ENCODE measurements at regions not wholly inside any gene's neighbourhood (a gene's known extent, or its start where the extent isn't known, plus 50 kb on each side); places are given as distances from the start of the nearest gene placed in this dataset.

GRCh38 chr2:2715036-2715818 is 384.2 kb upstream of the MYT1L start:
- TF ChIP-seq POLR2A (IDR thresholded peaks at IDR 0.05): no peak
- no peak for TF ChIP-seq CTCF (IDR thresholded peaks at IDR 0.05 in 4 of 5, conservative IDR thresholded peaks at IDR 0.05 in 1 of 5)
- in situ Hi-C loops (cut with MboI; ENCODE audit: low sequenced_read_pairs in 4 of 4): no loop called here
- no peaks in the 10 kb centered on the region for H3K9me3 ChIP-seq
- DNase-seq (no peak), ATAC-seq (no peak)
- H3K4me1 ChIP-seq: no peaks in the 10 kb centered on the region
- intact Hi-C loops (cut with DNase I; ENCODE audit: low total_unique reads): no loop called here
- H3K36me3 ChIP-seq: no peaks in the 10 kb centered on the region
- no peaks in the 10 kb centered on the region for H3K27me3 ChIP-seq
- no peak overlapping the region for H3K27ac ChIP-seq
- no peak overlapping the region for H3K4me3 ChIP-seq

- Histone ChIP-seq H3K36me3 (no peaks in the 10 kb centered on the region), H3K9me3 (no peaks in the 10 kb centered on the region), H3K27me3 (no peaks in the 10 kb centered on the region), H3K27ac (no peak overlapping the region), H3K4me1 (no peaks in the 10 kb centered on the region), H3K4me3 (no peak overlapping the region)
- TF ChIP-seq CTCF (IDR thresholded peaks at IDR 0.05 in 4 of 5, conservative IDR thresholded peaks at IDR 0.05 in 1 of 5) (no peak), POLR2A (IDR thresholded peaks at IDR 0.05) (no peak)
- ATAC-seq (no peak), DNase-seq (no peak)
- intact Hi-C loops (cut with DNase I; ENCODE audit: low total_unique reads): no loop called here
- in situ Hi-C loops (cut with MboI; ENCODE audit: low sequenced_read_pairs in 4 of 4): no loop called here
Observed at GRCh38 chr2:2714408-2714807, 383.3 kb upstream of the MYT1L start.

GRCh38 chr2:2709431-2709770 is 378.3 kb upstream of the MYT1L start:
- DNase-seq (no peak), ATAC-seq (no peak)
- Histone ChIP-seq H3K4me3 (no peak overlapping the region), H3K9me3 (no peaks in the 10 kb centered on the region), H3K27ac (no peak overlapping the region), H3K27me3 (no peaks in the 10 kb centered on the region), H3K4me1 (no peaks in the 10 kb centered on the region), H3K36me3 (no peaks in the 10 kb centered on the region)
- no peak for TF ChIP-seq CTCF (IDR thresholded peaks at IDR 0.05 in 4 of 5, conservative IDR thresholded peaks at IDR 0.05 in 1 of 5)
- TF ChIP-seq POLR2A (IDR thresholded peaks at IDR 0.05): no peak
- in situ Hi-C loops (cut with MboI; ENCODE audit: low sequenced_read_pairs in 4 of 4): no loop called here
- intact Hi-C loops (cut with DNase I; ENCODE audit: low total_unique reads): no loop called here

- no peaks in the 10 kb centered on the region for H3K9me3 ChIP-seq
- no peaks in the 10 kb centered on the region for H3K4me1 ChIP-seq
- ATAC-seq (no peak), DNase-seq (no peak)
- intact Hi-C loops (cut with DNase I; ENCODE audit: low total_unique reads) (no loop called here), in situ Hi-C loops (cut with MboI; ENCODE audit: low sequenced_read_pairs in 4 of 4) (no loop called here)
- H3K4me3 ChIP-seq: no peak overlapping the region
- no peak overlapping the region for H3K27ac ChIP-seq
- TF ChIP-seq CTCF (IDR thresholded peaks at IDR 0.05 in 4 of 5, conservative IDR thresholded peaks at IDR 0.05 in 1 of 5): no peak
- no peak for TF ChIP-seq POLR2A (IDR thresholded peaks at IDR 0.05)
- no peaks in the 10 kb centered on the region for H3K27me3 ChIP-seq
- no peaks in the 10 kb centered on the region for H3K36me3 ChIP-seq
Observed at GRCh38 chr2:2708575-2709430, 377.7 kb upstream of the MYT1L start.

All from gastrocnemius medialis (tissue), 4 donors.